Mesothelial cell of epicardium (in vitro differentiated cells): ENCODE measurements at regions not wholly inside any gene's neighbourhood (a gene's known extent, or its start where the extent isn't known, plus 50 kb on each side); places are given as distances from the start of the nearest gene placed in this dataset.

Source experiments
- DNase-seq, 2 experiments: peaks; one replicate each; pipeline ENCODE4 v3.0.0; 2021; ENCODE audit warnings: low spot score in 2 of 2; ENCODE audit not compliant: unreplicated experiment in 2 of 2
- H3K27ac Mint-ChIP-seq: 2 replicates; pipeline ENCODE4 v1.8.0; 2021; ENCODE audit warnings: mixed read lengths
- H3K27me3 Mint-ChIP-seq: 2 replicates; pipeline ENCODE4 v1.8.0; 2021; ENCODE audit warnings: low read depth, mixed read lengths
- H3K36me3 Mint-ChIP-seq: 2 replicates; pipeline ENCODE4 v1.8.0; 2021; ENCODE audit warnings: mixed read lengths
- H3K4me1 Mint-ChIP-seq: 2 replicates; pipeline ENCODE4 v1.8.0; 2021; ENCODE audit warnings: mixed read lengths
- H3K4me3 Mint-ChIP-seq: 2 replicates; pipeline ENCODE4 v1.8.0; 2021; ENCODE audit warnings: mild to moderate bottlenecking, moderate library complexity, mixed read lengths
- H3K9me3 Mint-ChIP-seq: 2 replicates; pipeline ENCODE4 v1.8.0; 2021; ENCODE audit warnings: mixed read lengths
- CTCF ChIP-seq: fragments of 200-600 bp; sonication (generic); IDR thresholded peaks from one replicate; pipeline ENCODE4 v1.5.0; 2021; ENCODE audit warnings: antibody characterized with exemption; ENCODE audit not compliant: unreplicated experiment

DNA sequence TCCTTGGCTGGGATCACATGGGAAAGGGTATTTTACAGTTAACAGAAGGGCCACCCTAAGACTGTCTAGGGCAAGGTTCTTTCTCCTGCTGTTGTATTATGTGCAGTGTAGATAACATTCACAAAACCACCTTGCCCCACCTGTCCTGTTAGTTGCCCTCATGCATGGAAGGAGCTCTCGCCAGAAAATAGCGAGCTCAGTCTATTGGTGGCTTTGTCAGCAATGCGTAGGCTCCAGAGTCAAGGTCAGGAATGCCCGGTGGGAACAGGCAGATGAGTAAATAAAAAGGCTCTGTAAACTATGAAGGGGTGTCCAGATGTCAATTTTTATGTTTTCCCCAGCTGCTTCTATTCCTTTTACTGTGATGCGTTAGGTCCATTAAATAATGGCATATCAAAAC, 107.1 kb upstream of the WDR11 start:
- H3K36me3 Mint-ChIP-seq: no peaks in the 10 kb centered on the region
- H3K9me3 Mint-ChIP-seq: no peaks in the 10 kb centered on the region
- TF ChIP-seq CTCF: no peak
- no peak overlapping the region for H3K27ac Mint-ChIP-seq
- no peak overlapping the region for H3K4me3 Mint-ChIP-seq
- H3K4me1 Mint-ChIP-seq: no peaks in the 10 kb centered on the region
- DNase-seq: no peak
- H3K27me3 Mint-ChIP-seq: peaks cover 90% of the 10 kb centered on the region

GRCh38 chr10:120746001-120746777, 105.0 kb upstream of the WDR11 start:
- Mint-ChIP-seq H3K36me3 (no peaks in the 10 kb centered on the region), H3K4me1 (no peaks in the 10 kb centered on the region), H3K4me3 (no peak overlapping the region), H3K27me3 (peaks cover 85% of the 10 kb centered on the region), H3K27ac (no peak overlapping the region), H3K9me3 (no peaks in the 10 kb centered on the region)
- TF ChIP-seq CTCF: no peak
- no peak for DNase-seq

- Mint-ChIP-seq H3K36me3 (no peaks in the 10 kb centered on the region), H3K27me3 (peaks cover 79% of the 10 kb centered on the region), H3K4me1 (no peaks in the 10 kb centered on the region), H3K4me3 (no peak overlapping the region), H3K27ac (no peak overlapping the region), H3K9me3 (no peaks in the 10 kb centered on the region)
- no peak for TF ChIP-seq CTCF
- DNase-seq: no peak
These were observed 102.6 kb upstream of the WDR11 start for GRCh38 chr10:120748519-120748918.

DNA sequence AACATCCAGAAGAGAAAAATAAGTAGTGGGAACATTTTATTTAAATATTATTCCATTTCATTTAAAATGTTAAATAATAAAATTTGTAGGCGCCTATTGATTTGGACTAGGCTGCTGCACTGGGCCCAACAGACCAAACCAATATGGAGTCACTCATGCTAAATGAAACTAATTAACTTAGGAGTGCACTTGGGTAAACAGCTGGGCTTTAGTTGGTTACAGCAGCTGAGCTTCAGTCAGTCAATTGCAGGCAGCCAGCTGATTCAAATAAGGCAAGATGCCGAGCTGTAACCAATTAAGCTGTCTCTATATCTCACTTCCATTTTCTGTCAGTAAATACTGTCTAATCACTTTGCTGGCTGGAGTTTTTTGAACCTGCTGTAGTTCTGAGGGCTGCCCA, 102.1 kb upstream of the WDR11 start:
- DNase-seq: no peak
- H3K4me3 Mint-ChIP-seq: no peak overlapping the region
- H3K27ac Mint-ChIP-seq: no peak overlapping the region
- peaks cover 79% of the 10 kb centered on the region for H3K27me3 Mint-ChIP-seq
- H3K4me1 Mint-ChIP-seq: no peaks in the 10 kb centered on the region
- no peaks in the 10 kb centered on the region for H3K36me3 Mint-ChIP-seq
- no peak for TF ChIP-seq CTCF
- no peaks in the 10 kb centered on the region for H3K9me3 Mint-ChIP-seq

- no peak for DNase-seq
- Mint-ChIP-seq H3K36me3 (no peaks in the 10 kb centered on the region), H3K27ac (no peak overlapping the region), H3K4me3 (no peak overlapping the region), H3K27me3 (peaks cover 78% of the 10 kb centered on the region), H3K4me1 (no peaks in the 10 kb centered on the region), H3K9me3 (no peaks in the 10 kb centered on the region)
- no peak for TF ChIP-seq CTCF
These were observed 101.2 kb upstream of the WDR11 start for GRCh38 chr10:120749856-120750566.
